ENCODE measurements at regions not wholly inside any gene's neighbourhood (a gene's known extent, or its start where the extent isn't known, plus 50 kb on each side); places are given as distances from the start of the nearest gene placed in this dataset.
"Not testable (repeated sequence)": the region's sequence is repeated elsewhere in the genome, so short reads cannot be mapped to it uniquely, and the experiment has no call there.

DNA sequence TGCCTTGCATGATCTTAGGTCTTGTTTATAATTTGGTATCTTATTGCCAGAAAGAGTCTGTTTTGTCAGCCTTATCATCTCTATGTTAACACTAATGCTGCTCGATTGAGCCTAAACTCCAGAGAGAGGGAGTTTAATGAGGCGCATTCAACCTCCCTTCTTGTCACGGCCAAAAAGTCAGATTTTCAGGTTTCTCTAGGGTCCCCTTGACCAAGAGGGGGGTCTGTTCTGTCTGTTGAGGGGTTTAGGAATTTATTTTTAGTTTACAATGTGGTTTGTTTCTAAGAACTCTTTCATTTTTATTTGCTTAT lies 285.7 kb upstream of the VWC2 start:
- Mint-ChIP-seq H3K9me3 (no peaks in the 10 kb centered on the region), H3K27me3 (ENCODE audit: low read depth) (no peaks in the 10 kb centered on the region), H3K27ac (no peak overlapping the region), H3K4me3 (no peak overlapping the region), H3K36me3 (ENCODE audit: insufficient read depth in 2 of 2) (no peaks in the 10 kb centered on the region), H3K4me1 (ENCODE audit: low read depth) (no peaks in the 10 kb centered on the region)
- no peak for ATAC-seq (replicated peaks in 1 of 2)
- DNase-seq, result no peak

DNA sequence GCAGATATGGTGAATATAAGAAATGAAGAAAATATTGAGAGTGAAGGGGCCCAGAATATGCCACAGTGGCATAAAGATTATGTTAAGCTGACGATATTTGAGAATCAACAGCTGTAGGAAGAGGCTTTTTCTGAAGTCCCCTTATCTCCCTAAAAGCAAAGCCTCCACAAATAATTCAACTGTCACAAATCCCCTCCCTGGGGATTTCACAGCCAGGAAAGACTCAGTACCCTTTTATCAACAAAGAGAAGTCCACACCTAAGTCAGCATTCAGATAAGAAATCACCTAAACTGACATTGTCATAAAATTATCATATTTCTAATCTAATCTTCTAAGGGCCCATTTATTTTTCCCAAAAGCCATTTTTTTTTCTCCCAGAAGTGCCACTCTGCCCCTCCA lies 284.9 kb upstream of the VWC2 start:
- Mint-ChIP-seq H3K4me3 (no peak overlapping the region), H3K27ac (no peak overlapping the region), H3K9me3 (no peaks in the 10 kb centered on the region), H3K27me3 (ENCODE audit: low read depth) (no peaks in the 10 kb centered on the region), H3K36me3 (ENCODE audit: insufficient read depth in 2 of 2) (no peaks in the 10 kb centered on the region), H3K4me1 (ENCODE audit: low read depth) (no peaks in the 10 kb centered on the region)
- no peak for DNase-seq
- no peak for ATAC-seq (replicated peaks in 1 of 2)

DNA sequence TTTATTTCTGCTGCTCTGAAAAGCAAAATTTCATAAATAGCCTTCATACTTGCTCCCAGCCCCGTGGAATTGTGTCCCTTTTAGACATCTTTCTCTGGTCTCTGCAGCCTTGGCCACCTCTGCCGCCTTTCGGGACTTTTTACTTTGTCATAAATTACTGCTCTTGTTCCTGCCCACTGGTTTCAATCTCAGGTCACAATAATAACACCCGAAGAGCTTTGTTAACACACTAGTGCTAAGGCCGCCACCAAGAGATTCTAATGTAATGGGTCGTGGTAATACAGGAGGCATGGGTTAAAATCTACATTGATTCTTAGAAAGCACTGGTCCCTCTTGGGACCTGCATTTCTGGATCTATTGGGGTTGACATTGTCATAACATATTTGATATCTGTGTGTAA lies 276.0 kb upstream of the VWC2 start:
- DNase-seq (no peak), ATAC-seq (replicated peaks in 1 of 2) (no peak)
- Mint-ChIP-seq H3K4me1 (ENCODE audit: low read depth) (no peaks in the 10 kb centered on the region), H3K9me3 (peaks cover 0 to 3% of the 10 kb centered on the region in 2 donors), H3K36me3 (ENCODE audit: insufficient read depth in 2 of 2) (no peaks in the 10 kb centered on the region), H3K27me3 (ENCODE audit: low read depth) (no peaks in the 10 kb centered on the region), H3K27ac (no peak overlapping the region), H3K4me3 (no peak overlapping the region)

DNA sequence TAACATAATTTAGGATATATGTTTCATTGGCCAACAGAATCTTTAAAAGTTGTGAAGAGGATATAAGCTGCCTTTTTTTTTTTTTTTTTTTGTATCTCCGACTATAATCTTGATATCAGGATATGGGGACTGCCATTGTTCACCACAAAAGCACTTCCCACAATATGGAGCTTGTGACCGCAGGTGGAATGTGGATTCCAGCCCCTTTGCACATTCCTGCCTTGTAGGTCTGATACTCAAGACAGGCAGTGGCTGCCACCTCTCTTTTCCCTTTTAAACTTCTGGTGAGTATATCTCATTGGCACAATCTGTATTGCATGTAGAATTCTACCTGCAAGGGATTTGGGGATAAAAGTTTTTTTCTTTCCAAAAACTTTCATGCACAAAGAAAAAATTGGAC lies 272.7 kb upstream of the VWC2 start:
- DNase-seq, result no peak
- no peak for ATAC-seq (replicated peaks in 1 of 2)
- Mint-ChIP-seq H3K27me3 (ENCODE audit: low read depth) (no peaks in the 10 kb centered on the region), H3K36me3 (ENCODE audit: insufficient read depth in 2 of 2) (no peaks in the 10 kb centered on the region), H3K4me1 (ENCODE audit: low read depth) (no peaks in the 10 kb centered on the region), H3K27ac (no peak overlapping the region), H3K9me3 (peaks cover 0 to 3% of the 10 kb centered on the region in 2 donors), H3K4me3 (no peak overlapping the region)

DNA sequence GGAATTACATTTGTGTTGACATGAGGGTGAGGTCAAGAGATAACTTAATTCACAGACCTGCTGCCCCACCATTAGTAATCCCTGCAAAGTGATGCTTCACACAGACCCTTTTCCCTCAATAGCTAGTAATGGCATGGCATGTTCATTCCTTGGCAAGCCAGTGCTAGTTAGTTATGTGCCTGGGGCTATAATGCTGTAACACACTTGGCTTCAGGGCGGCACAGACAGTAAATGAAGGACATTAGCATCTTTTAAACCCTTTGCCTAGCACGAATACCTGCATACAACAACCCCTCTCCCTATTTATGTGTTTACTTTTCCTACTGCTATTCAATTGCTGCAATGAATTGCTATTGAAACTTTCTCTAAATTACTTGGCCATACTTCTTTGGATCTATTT lies 266.2 kb upstream of the VWC2 start:
- not testable (repeated sequence) for H3K27ac Mint-ChIP-seq; H3K4me3 Mint-ChIP-seq; DNase-seq; H3K4me1 Mint-ChIP-seq (ENCODE audit: low read depth); H3K9me3 Mint-ChIP-seq; H3K27me3 Mint-ChIP-seq (ENCODE audit: low read depth); H3K36me3 Mint-ChIP-seq (ENCODE audit: insufficient read depth in 2 of 2); ATAC-seq (replicated peaks in 1 of 2)

DNA sequence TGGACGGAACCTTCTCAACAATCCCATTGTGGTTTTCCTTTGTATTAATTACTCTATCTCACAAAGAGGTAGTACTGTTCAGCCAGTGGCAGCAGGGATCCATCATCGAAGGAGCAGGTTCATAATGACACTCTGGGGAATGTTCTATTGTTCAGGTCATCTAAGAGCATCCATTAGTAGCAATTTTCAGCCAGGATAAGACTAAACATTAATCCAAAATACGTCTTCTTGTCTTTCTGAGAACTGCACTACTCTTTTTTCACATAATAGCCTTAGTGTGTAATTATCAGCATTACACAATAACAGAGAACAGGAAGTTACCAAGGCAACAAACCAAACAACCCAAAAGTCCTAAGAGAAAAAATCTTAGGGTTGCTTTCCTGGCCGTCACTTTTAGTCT lies 259.5 kb upstream of the VWC2 start:
- Mint-ChIP-seq H3K36me3 (ENCODE audit: insufficient read depth in 2 of 2) (no peaks in the 10 kb centered on the region), H3K4me3 (no peak overlapping the region), H3K9me3 (peaks cover 0 to 2% of the 10 kb centered on the region in 2 donors), H3K27me3 (ENCODE audit: low read depth) (no peaks in the 10 kb centered on the region), H3K27ac (no peak overlapping the region), H3K4me1 (ENCODE audit: low read depth) (no peaks in the 10 kb centered on the region)
- ATAC-seq (replicated peaks in 1 of 2) (no peak), DNase-seq (no peak)

DNA sequence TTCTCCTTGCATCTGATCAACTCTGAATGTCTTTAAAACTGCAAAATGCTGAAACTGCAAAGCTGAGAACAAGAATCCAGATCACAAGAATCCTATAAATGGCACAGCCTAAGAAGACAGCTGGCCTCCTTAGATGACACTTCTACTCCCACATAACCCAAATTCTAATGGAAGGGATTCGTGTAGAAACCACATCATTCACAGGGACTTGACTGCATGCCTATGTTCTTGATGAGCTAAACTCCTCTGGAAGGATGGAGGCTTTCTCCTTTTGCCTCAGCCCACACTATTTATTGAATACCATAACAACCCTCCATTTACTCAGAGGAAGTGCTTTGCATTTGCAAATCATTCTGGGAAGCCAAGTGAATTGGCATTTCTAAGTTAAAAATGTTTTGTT lies 252.5 kb upstream of the VWC2 start:
- no peaks in the 10 kb centered on the region for H3K36me3 Mint-ChIP-seq (ENCODE audit: insufficient read depth in 2 of 2)
- no peaks in the 10 kb centered on the region for H3K4me1 Mint-ChIP-seq (ENCODE audit: low read depth)
- peaks cover 3 to 5% of the 10 kb centered on the region in 2 donors for H3K9me3 Mint-ChIP-seq
- no peaks in the 10 kb centered on the region for H3K27me3 Mint-ChIP-seq (ENCODE audit: low read depth)
- DNase-seq (no peak), ATAC-seq (replicated peaks in 1 of 2) (no peak)
- H3K27ac Mint-ChIP-seq, result no peak overlapping the region
- no peak overlapping the region for H3K4me3 Mint-ChIP-seq

DNA sequence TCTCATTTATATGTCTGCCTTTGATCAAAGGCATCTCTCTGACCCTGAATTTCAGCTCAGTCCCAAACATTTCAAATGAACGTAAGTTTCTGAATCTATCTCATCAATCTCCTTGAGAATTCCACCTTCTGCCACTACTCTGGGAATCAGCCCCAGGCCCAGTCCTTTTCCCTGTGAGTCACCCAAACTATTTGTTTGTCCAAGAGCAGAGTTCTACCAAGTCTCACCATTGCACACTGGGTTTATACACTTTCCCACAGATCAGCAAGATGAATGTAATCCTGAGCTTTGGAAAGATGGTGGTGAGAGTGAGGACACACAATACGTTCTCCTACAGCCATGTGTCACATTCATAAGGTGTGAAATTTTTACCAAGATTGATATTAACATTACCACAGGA lies 251.3 kb upstream of the VWC2 start:
- Mint-ChIP-seq H3K27ac (no peak overlapping the region), H3K4me1 (ENCODE audit: low read depth) (no peaks in the 10 kb centered on the region), H3K27me3 (ENCODE audit: low read depth) (no peaks in the 10 kb centered on the region), H3K9me3 (peaks cover 3 to 5% of the 10 kb centered on the region in 2 donors), H3K4me3 (no peak overlapping the region), H3K36me3 (ENCODE audit: insufficient read depth in 2 of 2) (no peaks in the 10 kb centered on the region)
- DNase-seq (no peak), ATAC-seq (replicated peaks in 1 of 2) (no peak)

DNA sequence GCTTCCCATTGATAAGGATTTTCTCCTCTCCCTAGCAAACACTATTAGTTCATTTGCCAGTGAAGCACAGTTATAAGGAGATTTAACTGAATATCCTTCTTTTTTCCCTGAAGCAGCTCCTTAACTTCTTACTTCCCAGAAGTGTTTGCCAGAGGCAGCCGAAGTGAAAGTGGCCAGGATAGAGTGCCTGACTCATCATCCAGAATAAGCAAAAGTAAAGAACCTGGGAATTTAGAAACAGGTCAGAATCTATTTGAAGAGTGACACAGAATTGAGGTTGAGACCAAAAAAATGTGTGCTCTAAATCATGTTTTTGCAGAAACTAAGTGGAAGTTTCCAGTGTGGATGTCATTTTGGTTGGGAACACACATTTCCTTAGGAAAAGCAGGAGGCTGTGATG lies 249.6 kb upstream of the VWC2 start:
- Mint-ChIP-seq H3K9me3 (peaks cover 3 to 6% of the 10 kb centered on the region in 2 donors), H3K4me1 (ENCODE audit: low read depth) (no peaks in the 10 kb centered on the region), H3K27me3 (ENCODE audit: low read depth) (no peaks in the 10 kb centered on the region), H3K27ac (no peak overlapping the region), H3K4me3 (no peak overlapping the region), H3K36me3 (ENCODE audit: insufficient read depth in 2 of 2) (no peaks in the 10 kb centered on the region)
- DNase-seq, result no peak
- no peak for ATAC-seq (replicated peaks in 1 of 2)

DNA sequence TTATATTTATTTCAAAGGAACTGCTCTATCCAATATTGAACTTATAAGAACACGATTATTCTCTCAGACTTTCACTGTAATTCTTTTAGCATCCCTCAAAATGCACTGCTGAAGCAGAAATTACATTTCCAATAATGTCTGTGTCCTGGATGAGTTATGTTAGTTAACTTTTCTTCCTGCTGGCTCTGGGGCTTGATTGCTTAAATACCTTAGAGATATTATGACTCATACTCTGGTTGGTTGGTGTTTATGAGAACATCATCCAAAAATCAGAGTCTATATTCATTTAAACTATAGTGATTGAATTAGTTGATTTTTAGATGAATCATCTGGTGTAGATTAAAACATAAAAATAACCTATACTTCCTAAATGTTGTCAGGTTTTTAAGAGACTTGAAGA lies 246.3 kb upstream of the VWC2 start:
- Mint-ChIP-seq H3K36me3 (ENCODE audit: insufficient read depth in 2 of 2) (no peaks in the 10 kb centered on the region), H3K4me1 (ENCODE audit: low read depth) (no peaks in the 10 kb centered on the region), H3K9me3 (peaks cover under 1 to 7% of the 10 kb centered on the region in 2 donors), H3K27me3 (ENCODE audit: low read depth) (no peaks in the 10 kb centered on the region), H3K4me3 (no peak overlapping the region), H3K27ac (no peak overlapping the region)
- DNase-seq (no peak), ATAC-seq (replicated peaks in 1 of 2) (no peak)

DNA sequence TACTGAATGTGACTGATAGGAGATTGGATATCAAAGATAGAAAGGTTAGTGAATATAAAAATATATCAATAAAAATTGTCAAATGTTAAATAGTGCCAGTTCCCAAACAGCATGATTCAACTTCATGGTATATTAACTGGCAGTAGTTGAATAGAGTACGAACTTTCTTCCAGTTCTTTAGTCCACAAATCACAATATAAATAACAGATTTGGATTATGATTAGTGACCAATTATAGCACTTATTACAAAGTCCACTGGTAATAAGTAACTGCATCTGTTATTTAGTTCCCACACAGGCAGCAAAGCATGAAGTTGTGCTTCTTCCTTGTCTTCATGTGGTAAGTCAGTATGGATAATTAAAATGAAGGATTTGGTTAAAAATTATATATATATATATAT lies 243.0 kb upstream of the VWC2 start:
- no peak for DNase-seq
- no peak overlapping the region for H3K4me3 Mint-ChIP-seq
- ATAC-seq (replicated peaks in 1 of 2), result no peak
- peaks cover 2 to 6% of the 10 kb centered on the region in 2 donors for H3K9me3 Mint-ChIP-seq
- no peaks in the 10 kb centered on the region for H3K27me3 Mint-ChIP-seq (ENCODE audit: low read depth)
- no peaks in the 10 kb centered on the region for H3K4me1 Mint-ChIP-seq (ENCODE audit: low read depth)
- H3K36me3 Mint-ChIP-seq (ENCODE audit: insufficient read depth in 2 of 2), result no peaks in the 10 kb centered on the region
- H3K27ac Mint-ChIP-seq, result no peak overlapping the region

DNA sequence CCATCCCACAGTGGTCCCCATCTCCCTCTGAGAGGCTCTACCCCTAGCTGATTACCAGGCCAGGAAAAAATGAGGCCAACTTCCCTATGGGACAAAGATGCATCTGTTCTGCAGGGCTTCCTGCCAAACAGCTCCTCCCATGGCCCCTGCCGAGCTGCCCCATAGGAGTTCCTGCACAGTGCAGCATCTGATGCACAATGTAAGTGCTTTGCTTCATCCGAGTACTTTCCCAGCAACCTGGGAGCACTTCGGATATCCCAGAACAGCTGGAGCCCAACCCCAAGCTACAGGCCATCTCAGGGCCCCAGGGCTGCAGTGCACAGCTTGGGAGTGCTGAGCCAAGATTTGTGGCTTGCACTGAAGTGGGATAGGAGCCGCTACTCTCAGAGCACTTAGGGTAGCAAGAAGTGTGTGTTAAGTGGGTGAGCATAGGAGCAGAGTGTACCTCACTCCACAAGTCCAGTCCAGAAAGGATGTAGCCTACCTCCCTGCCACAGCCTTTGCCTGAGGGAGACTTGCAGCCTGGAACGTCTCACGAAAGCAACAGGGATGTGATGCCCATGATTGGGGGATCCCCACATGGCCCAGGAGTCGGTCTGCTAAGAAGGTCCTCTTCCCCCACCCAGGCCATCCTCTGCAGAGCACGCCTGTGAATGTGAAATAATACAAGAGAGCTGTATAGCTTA lies 209.6 kb upstream of the VWC2 start:
- ATAC-seq (replicated peaks in 1 of 2), result no peak
- no peak overlapping the region for H3K4me3 Mint-ChIP-seq
- H3K36me3 Mint-ChIP-seq (ENCODE audit: insufficient read depth in 2 of 2), result no peaks in the 10 kb centered on the region
- no peaks in the 10 kb centered on the region for H3K27me3 Mint-ChIP-seq (ENCODE audit: low read depth)
- H3K4me1 Mint-ChIP-seq (ENCODE audit: low read depth), result no peaks in the 10 kb centered on the region
- no peak for DNase-seq
- H3K9me3 Mint-ChIP-seq, result peaks cover 5 to 6% of the 10 kb centered on the region in 2 donors
- no peak overlapping the region for H3K27ac Mint-ChIP-seq

DNA sequence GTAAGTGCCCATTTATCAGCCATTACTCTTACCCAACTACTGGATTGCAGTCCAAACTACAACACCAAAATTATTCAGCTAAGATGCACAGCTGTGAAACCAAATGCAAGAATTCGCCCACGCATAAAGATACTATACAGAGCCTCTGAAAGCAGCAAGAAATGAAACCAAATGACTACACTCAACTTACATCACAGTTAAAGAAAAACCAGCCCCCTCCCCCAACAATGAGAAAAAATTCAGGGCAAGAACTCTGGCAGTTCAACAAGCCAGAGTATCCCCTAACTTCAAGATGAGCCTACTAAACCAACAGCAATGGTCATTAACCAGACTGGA lies 209.1 kb upstream of the VWC2 start:
- Mint-ChIP-seq H3K27ac (no peak overlapping the region), H3K27me3 (ENCODE audit: low read depth) (no peaks in the 10 kb centered on the region), H3K4me3 (no peak overlapping the region), H3K9me3 (peaks cover 5 to 6% of the 10 kb centered on the region in 2 donors), H3K36me3 (ENCODE audit: insufficient read depth in 2 of 2) (no peaks in the 10 kb centered on the region), H3K4me1 (ENCODE audit: low read depth) (no peaks in the 10 kb centered on the region)
- no peak for ATAC-seq (replicated peaks in 1 of 2)
- no peak for DNase-seq

DNA sequence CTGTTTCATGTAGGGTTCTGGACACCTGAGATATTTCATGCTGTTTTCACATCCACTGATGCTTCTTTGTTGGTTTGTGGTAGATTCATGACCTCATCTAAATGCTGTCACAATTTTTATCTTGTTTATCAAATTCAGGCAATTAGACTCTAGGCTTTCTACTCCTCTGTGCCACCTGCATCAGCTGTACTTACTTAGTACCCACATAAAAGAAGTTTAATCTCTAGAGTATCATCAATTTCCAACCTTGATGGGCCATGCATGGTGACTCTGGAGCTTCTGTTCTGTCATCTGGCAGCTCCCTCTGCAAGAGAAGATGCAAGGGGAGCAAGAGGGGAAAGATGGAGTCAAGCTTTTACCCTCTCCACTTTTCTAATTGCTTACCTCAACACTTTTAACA lies 195.9 kb upstream of the VWC2 start:
- H3K27me3 Mint-ChIP-seq (ENCODE audit: low read depth), result no peaks in the 10 kb centered on the region
- no peaks in the 10 kb centered on the region for H3K4me1 Mint-ChIP-seq (ENCODE audit: low read depth)
- H3K9me3 Mint-ChIP-seq, result peaks cover 2 to 7% of the 10 kb centered on the region in 2 donors

More for the DNA sequence above, 195.9 kb upstream of the VWC2 start:
- no peaks in the 10 kb centered on the region for H3K36me3 Mint-ChIP-seq (ENCODE audit: insufficient read depth in 2 of 2)
- H3K27ac Mint-ChIP-seq, result no peak overlapping the region
- H3K4me3 Mint-ChIP-seq, result no peak overlapping the region
- DNase-seq (no peak), ATAC-seq (replicated peaks in 1 of 2) (no peak)
